Lower leg skin (tissue), 4 donors: ENCODE measurements at regions not wholly inside any gene's neighbourhood (a gene's known extent, or its start where the extent isn't known, plus 50 kb on each side); places are given as distances from the start of the nearest gene placed in this dataset.
"Not testable (repeated sequence)": the region's sequence is repeated elsewhere in the genome, so short reads cannot be mapped to it uniquely, and the experiment has no call there.

ENCODE experiments used
- DNase-seq, 2 donors: peaks; one replicate each; pipeline ENCODE4 v3.0.0-alpha.2; 2019; ENCODE audit warnings: low spot score in 2 of 2
- H3K4me3 ChIP-seq: fragments of 200-600 bp; sonication (generic); 2 replicates; pipeline ENCODE4 v1.5.1; 2017; ENCODE audit warnings: mild to moderate bottlenecking, low read depth; ENCODE audit not compliant: poor library complexity, severe bottlenecking
- CTCF ChIP-seq, 3 donors: fragments of 450-650 bp; IDR thresholded peaks; one replicate each; pipeline ENCODE4 v1.5.1; 2016; ENCODE audit warnings: antibody characterized with exemption in 3 of 3, mild to moderate bottlenecking in 3 of 3, moderate library complexity in 2 of 3
- POLR2A ChIP-seq, 2 donors: fragments of 450-650 bp; IDR thresholded peaks; one replicate each; pipeline ENCODE4 v1.6.1; 2016 to 2017; ENCODE audit warnings: antibody characterized with exemption in 2 of 2, mild to moderate bottlenecking in 1 of 2, moderate library complexity in 1 of 2
- WGBS, 2 donors: methylation state at CpG; one replicate each; pipeline ENCODE4 v1.1.5; 2018; 5-methylcytosine and 5-hydroxymethylcytosine counted together
- intact Hi-C: fragments of 100-400 bp; cut with DNase I; formaldehyde crosslinking; loops from one replicate; pipeline ENCODE4 v1.15.0; 2023; ENCODE audit warnings: low total_unique reads

- H3K4me3 ChIP-seq = no peak overlapping the region
- TF ChIP-seq CTCF (IDR thresholded peaks at IDR 0.05) (no peak), POLR2A (IDR thresholded peaks at IDR 0.05) (no peak)
- whole genome bisulfite sequencing, 2 donors = 86 to 89% methylated on average over 1 of the region's 1 CpG
- intact Hi-C loops = no loop called here
- no peak for DNase-seq
These were observed 423.7 kb upstream of the ACVR2A start for GRCh38 chr2:147420947-147421675.

- no peak for DNase-seq
- WGBS, 2 donors = 85% methylated on average over 7 of the region's 7 CpGs
- no peak overlapping the region for H3K4me3 ChIP-seq
- intact Hi-C loops = no loop called here
- TF ChIP-seq POLR2A (IDR thresholded peaks at IDR 0.05) (no peak), CTCF (IDR thresholded peaks at IDR 0.05) (no peak)
These were observed 424.3 kb upstream of the ACVR2A start for GRCh38 chr2:147420517-147420916.

- TF ChIP-seq POLR2A (IDR thresholded peaks at IDR 0.05) (no peak), CTCF (IDR thresholded peaks at IDR 0.05) (no peak)
- DNase-seq = no peak
- intact Hi-C loops = no loop called here
- H3K4me3 ChIP-seq = no peak overlapping the region
- 75 to 91% methylated on average over 4 of the region's 4 CpGs for WGBS, 2 donors
These were observed 428.7 kb upstream of the ACVR2A start for GRCh38 chr2:147416099-147416498.

- WGBS, 2 donors = 36 to 54% methylated on average over 1 of the region's 1 CpG
- DNase-seq, intact Hi-C loops, H3K4me3 ChIP-seq: not testable (repeated sequence)
These were observed 430.2 kb upstream of the ACVR2A start for GRCh38 chr2:147414656-147415055.

GRCh38 chr2:147408357-147408756 is 436.5 kb upstream of the ACVR2A start:
- intact Hi-C loops = no loop called here

GRCh38 chr2:147405651-147406050 is 439.2 kb upstream of the ACVR2A start:
- intact Hi-C loops = no loop called here
- DNase-seq = no peak
- 5 to 8% methylated on average over 1 of the region's 1 CpG for WGBS, 2 donors
- TF ChIP-seq POLR2A (IDR thresholded peaks at IDR 0.05) (no peak), CTCF (IDR thresholded peaks at IDR 0.05) (no peak)
- no peak overlapping the region for H3K4me3 ChIP-seq

More at GRCh38 chr2:147408357-147408756, 436.5 kb upstream of the ACVR2A start:
- DNase-seq = no peak
- H3K4me3 ChIP-seq = no peak overlapping the region
- WGBS, 2 donors = 85 to 90% methylated on average over 2 of the region's 2 CpGs
- TF ChIP-seq POLR2A (IDR thresholded peaks at IDR 0.05) = no peak
- TF ChIP-seq CTCF (IDR thresholded peaks at IDR 0.05) = no peak
